ENCODE measurements at regions not wholly inside any gene's neighbourhood (a gene's known extent, or its start where the extent isn't known, plus 50 kb on each side); places are given as distances from the start of the nearest gene placed in this dataset.

DNA sequence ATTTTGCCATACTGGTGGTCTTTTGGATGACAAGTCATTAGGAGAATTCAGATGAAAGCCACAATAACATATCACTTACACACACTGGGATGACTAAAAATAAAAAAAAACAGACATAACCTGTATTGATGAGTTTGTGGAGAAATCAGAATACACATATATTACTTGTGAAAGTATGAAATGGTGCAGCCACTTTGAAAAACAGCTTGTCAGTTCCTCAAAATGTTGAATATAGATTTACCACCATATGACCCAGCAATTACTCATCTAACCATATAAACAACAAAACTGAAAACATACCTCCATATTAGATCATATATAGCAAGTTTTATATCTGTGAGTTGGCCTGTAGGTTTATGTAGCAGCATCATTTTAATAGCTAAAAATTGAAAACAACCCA is 608.7 kb downstream of the TLL1 start:
- no peak overlapping the region for H3K4me2 ChIP-seq (ENCODE audit: low read depth, low read length)
- no TSS peak for BruUV-seq (replicated peaks)
- intact Hi-C loops (cut with micrococcal nuclease) (no loop called here), dilution Hi-C loops (cut with HindIII; ENCODE audit: low sequenced_read_pairs, unreplicated experiment) (no loop called here), in situ Hi-C loops (cut with MboI; ENCODE audit: low sequenced_read_pairs) (no loop called here)
- no peak overlapping the region for H3K27ac ChIP-seq (ENCODE audit: insufficient read depth, low read length)
- no peak overlapping the region for H2AK9ac ChIP-seq (replicated peaks; ENCODE audit: low read depth, low read length, poor library complexity)
- no peaks in the 10 kb centered on the region for H3K27me3 ChIP-seq (ENCODE audit: control insufficient read depth, insufficient read depth, low read length)
- H4K20me1 ChIP-seq (ENCODE audit: insufficient read depth, low read length), result no peaks in the 10 kb centered on the region
- no peaks in the 10 kb centered on the region for H3K36me3 ChIP-seq (ENCODE audit: control insufficient read depth, insufficient read depth, low read length)
- H2BK15ac ChIP-seq (ENCODE audit: low read depth, low read length), result no peak overlapping the region
- POLR2A ChIA-PET (ENCODE audit: unreplicated experiment), result no interaction called here
- H2BK20ac ChIP-seq (ENCODE audit: low read depth, low read length), result no peak overlapping the region
- CTCF ChIA-PET, result no interaction called here
- H2BK120ac ChIP-seq (ENCODE audit: low read depth, low read length), result no peak overlapping the region
- H3K23ac ChIP-seq (ENCODE audit: low read depth, low read length), result no peak overlapping the region
- no peak for DNase-seq
- no peaks in the 10 kb centered on the region for H3K4me1 ChIP-seq (ENCODE audit: control insufficient read depth, insufficient read depth, low read length)
- TF ChIP-seq RFX5 (IDR thresholded peaks at IDR 0.05; ENCODE audit: low read depth, low read length) (no peak), FOS (IDR thresholded peaks at IDR 0.05; ENCODE audit: low read depth, low read length) (no peak), NFE2L2 (IDR thresholded peaks at IDR 0.05; ENCODE audit: low read depth, low read length) (no peak)
- TF ChIP-seq, protein P1, sequence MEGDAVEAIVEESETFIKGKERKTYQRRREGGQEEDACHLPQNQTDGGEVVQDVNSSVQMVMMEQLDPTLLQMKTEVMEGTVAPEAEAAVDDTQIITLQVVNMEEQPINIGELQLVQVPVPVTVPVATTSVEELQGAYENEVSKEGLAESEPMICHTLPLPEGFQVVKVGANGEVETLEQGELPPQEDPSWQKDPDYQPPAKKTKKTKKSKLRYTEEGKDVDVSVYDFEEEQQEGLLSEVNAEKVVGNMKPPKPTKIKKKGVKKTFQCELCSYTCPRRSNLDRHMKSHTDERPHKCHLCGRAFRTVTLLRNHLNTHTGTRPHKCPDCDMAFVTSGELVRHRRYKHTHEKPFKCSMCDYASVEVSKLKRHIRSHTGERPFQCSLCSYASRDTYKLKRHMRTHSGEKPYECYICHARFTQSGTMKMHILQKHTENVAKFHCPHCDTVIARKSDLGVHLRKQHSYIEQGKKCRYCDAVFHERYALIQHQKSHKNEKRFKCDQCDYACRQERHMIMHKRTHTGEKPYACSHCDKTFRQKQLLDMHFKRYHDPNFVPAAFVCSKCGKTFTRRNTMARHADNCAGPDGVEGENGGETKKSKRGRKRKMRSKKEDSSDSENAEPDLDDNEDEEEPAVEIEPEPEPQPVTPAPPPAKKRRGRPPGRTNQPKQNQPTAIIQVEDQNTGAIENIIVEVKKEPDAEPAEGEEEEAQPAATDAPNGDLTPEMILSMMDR (conservative IDR thresholded peaks at IDR 0.05; ENCODE audit: low read depth, low read length), result no peak
- no peak overlapping the region for H3K18ac ChIP-seq (ENCODE audit: low read depth, low read length)
- H3K9me1 ChIP-seq (ENCODE audit: insufficient read depth, low read length), result no peaks in the 10 kb centered on the region
- H2AFZ ChIP-seq (replicated peaks; ENCODE audit: low read length, poor library complexity), result no peak overlapping the region
- H3K79me1 ChIP-seq (ENCODE audit: low read depth in 1 of 2, low read length in 2 of 2), result no peaks in the 10 kb centered on the region
- no peak overlapping the region for H3K9ac ChIP-seq (ENCODE audit: low read depth, low read length)
- no peak overlapping the region for H3K14ac ChIP-seq (replicated peaks; ENCODE audit: low read depth, low read length)
- H4K8ac ChIP-seq (ENCODE audit: low read depth in 2 of 2, low read length in 2 of 2), result no peak overlapping the region
- H3K4me3 ChIP-seq (ENCODE audit: insufficient read depth, low read depth, low read length), result no peak overlapping the region
- no peak overlapping the region for H4K91ac ChIP-seq (ENCODE audit: insufficient read depth, low read depth, low read length)
- H3K9me3 ChIP-seq (ENCODE audit: control insufficient read depth, insufficient read depth, low read length), result 0 out of 2 replicates have a peak, but pooled peaks cover 2% of the 10 kb centered on the region
- no peak overlapping the region for H4K5ac ChIP-seq (ENCODE audit: low read depth, low read length)
- no peak overlapping the region for H3K56ac ChIP-seq (ENCODE audit: extremely low read depth, insufficient read depth, low read length)
- no peak for ATAC-seq (ENCODE audit: low read depth)
- H2AK5ac ChIP-seq (ENCODE audit: low read depth, low read length), result no peak overlapping the region
- no peak overlapping the region for H2BK5ac ChIP-seq (ENCODE audit: low read depth, low read length, poor library complexity, severe bottlenecking)
- H3K4ac ChIP-seq (ENCODE audit: low read depth, low read length), result no peak overlapping the region

All from IMR-90 (cell line).